H1 (cell line): ENCODE measurements at regions not wholly inside any gene's neighbourhood (a gene's known extent, or its start where the extent isn't known, plus 50 kb on each side); places are given as distances from the start of the nearest gene placed in this dataset.

Experiments used
- CTCF ChIA-PET: fragments of 300-600 bp; sonication (Branson Sonifier 250); formaldehyde crosslinking; loops from one replicate; lab custom pipeline; 2021; ENCODE audit not compliant: partially characterized antibody; lab: Charles Lee
- POLR2A ChIA-PET: fragments of 300-600 bp; sonication (Branson Sonifier 250); formaldehyde crosslinking; loops from one replicate; lab custom pipeline; 2021; ENCODE audit warnings: inconsistent platforms; ENCODE audit not compliant: partially characterized antibody; lab: Charles Lee
- DNase-seq, 2 experiments: peaks; one replicate each; pipeline versions ENCODE4 v3.0.0 to v3.0.0-alpha.2; 2010 to 2022; ENCODE audit warnings: low spot score in 2 of 2, low read depth in 1 of 2, mixed read lengths in 1 of 2
- FAIRE-seq: peaks from 2 replicates; lab custom pipeline; 2011; peaks lifted over from hg19 to GRCh38; lab: Jason Lieb, UNC
- H2AFZ ChIP-seq: 2 replicates; pipeline ENCODE4 v1.8.1; 2012; ENCODE audit warnings: low read length, inconsistent platforms
- H2AK5ac ChIP-seq: 2 replicates; pipeline ENCODE4 v1.6.1; 2013; ENCODE audit warnings: low read depth, low read length
- H2BK120ac ChIP-seq: replicated peaks from 2 replicates; pipeline ENCODE3; 2013; ENCODE audit warnings: low read depth, low read length, inconsistent platforms
- H2BK12ac ChIP-seq: 2 replicates; pipeline ENCODE4 v1.6.1; 2013; ENCODE audit warnings: low read depth, low read length
- H2BK15ac ChIP-seq: 2 replicates; pipeline ENCODE4 v1.6.1; 2013; ENCODE audit warnings: low read length
- H2BK20ac ChIP-seq: 2 replicates; pipeline ENCODE4 v1.6.1; 2013; ENCODE audit warnings: low read length
- H2BK5ac ChIP-seq: 2 replicates; pipeline ENCODE4 v1.6.1; 2013; ENCODE audit warnings: low read depth, low read length
- H3K14ac ChIP-seq: 2 replicates; pipeline ENCODE4 v1.6.1; 2013; ENCODE audit warnings: inconsistent platforms; ENCODE audit not compliant: insufficient read length
- H3K18ac ChIP-seq: 2 replicates; pipeline ENCODE4 v1.6.1; 2013; ENCODE audit warnings: low read length; ENCODE audit errors: extremely low read depth
- H3K23ac ChIP-seq: 2 replicates; pipeline ENCODE4 v1.6.1; 2013; ENCODE audit warnings: inconsistent platforms; ENCODE audit not compliant: insufficient read length
- H3K23me2 ChIP-seq: 2 replicates; pipeline ENCODE4 v1.6.1; 2013; ENCODE audit warnings: low read depth, low read length
- H3K27ac ChIP-seq: 2 replicates; pipeline ENCODE4 v1.6.1; 2011; ENCODE audit warnings: low read depth, low read length, inconsistent platforms
- H3K27me3 ChIP-seq, 4 experiments: replicated peaks in 1 of 4; 1 replicate in 1 of 4; 2 replicates in 3 of 4; pipeline versions ENCODE4 v1.6.1 to v1.8.1; 2011 to 2013; ENCODE audit warnings: low read length in 3 of 4, mild to moderate bottlenecking in 3 of 4, inconsistent platforms in 2 of 4, mixed read lengths in 2 of 4, moderate library complexity in 1 of 4; ENCODE audit not compliant: control insufficient read depth in 3 of 4, insufficient read depth in 3 of 4; ENCODE audit errors: extremely low read depth in 1 of 4
- H3K36me3 ChIP-seq, 4 experiments: 2 replicates each; pipeline versions ENCODE4 v1.6.1 to v1.8.1; 2011 to 2013; ENCODE audit warnings: mild to moderate bottlenecking in 4 of 4, low read length in 3 of 4, moderate library complexity in 2 of 4, control low read depth in 1 of 4, inconsistent platforms in 1 of 4; ENCODE audit not compliant: insufficient read depth in 4 of 4, control insufficient read depth in 2 of 4
- H3K4ac ChIP-seq: replicated peaks from 2 replicates; pipeline ENCODE3; 2013; ENCODE audit warnings: low read length, low read depth, mixed read lengths, inconsistent platforms; ENCODE audit not compliant: insufficient read length
- H3K4me1 ChIP-seq, 4 experiments: replicated peaks in 1 of 4; 1 replicate in 1 of 4; 2 replicates in 3 of 4; pipeline versions ENCODE4 v1.6.1 to v1.8.1; 2011 to 2013; ENCODE audit warnings: low read length in 3 of 4, inconsistent platforms in 2 of 4, mixed read lengths in 1 of 4; ENCODE audit not compliant: insufficient read depth in 4 of 4, control insufficient read depth in 3 of 4
- H3K4me2 ChIP-seq, 2 experiments: 2 replicates each; pipeline versions ENCODE4 v1.6.1 to v1.8.1; 2011 to 2013; ENCODE audit warnings: low read depth in 2 of 2, low read length in 2 of 2, control low read depth in 1 of 2, inconsistent platforms in 1 of 2, mild to moderate bottlenecking in 1 of 2; ENCODE audit not compliant: insufficient read depth in 1 of 2
- H3K4me3 ChIP-seq, 4 experiments: fragments of 200-600, 300-600 bp in 1 of 4; sonication (generic), shearing (Covaris generic), sonication (Bioruptor Twin) in 1 of 4; 2 replicates each; pipeline versions ENCODE4 v1.5.1 to v1.8.1; 2011 to 2016; ENCODE audit warnings: low read length in 4 of 4, low read depth in 3 of 4, control low read depth in 2 of 4, inconsistent platforms in 2 of 4, mild to moderate bottlenecking in 2 of 4, mixed read lengths in 1 of 4, moderate library complexity in 1 of 4; ENCODE audit not compliant: insufficient read depth in 2 of 4; ENCODE audit errors: extremely low read depth in 1 of 4
- H3K56ac ChIP-seq: replicated peaks from 2 replicates; pipeline ENCODE3; 2013; ENCODE audit warnings: low read depth, mild to moderate bottlenecking, mixed read lengths, low read length, inconsistent platforms; ENCODE audit not compliant: insufficient read length
- H3K79me1 ChIP-seq: 2 replicates; pipeline ENCODE4 v1.6.1; 2013; ENCODE audit warnings: low read depth, low read length, control low read depth
- H3K79me2 ChIP-seq, 2 experiments: 2 replicates each; pipeline versions ENCODE4 v1.6.1 to v1.8.1; 2012 to 2013; ENCODE audit warnings: low read length in 2 of 2, mild to moderate bottlenecking in 2 of 2, inconsistent platforms in 1 of 2; ENCODE audit not compliant: insufficient read depth in 2 of 2, control insufficient read depth in 1 of 2
- H3K9ac ChIP-seq, 4 experiments: replicated peaks in 1 of 4; 1 replicate in 1 of 4; 2 replicates in 3 of 4; pipeline versions ENCODE4 v1.6.1 to v1.8.1; 2011 to 2013; ENCODE audit warnings: low read depth in 3 of 4, low read length in 3 of 4, control low read depth in 2 of 4, mild to moderate bottlenecking in 2 of 4, moderate library complexity in 2 of 4, inconsistent platforms in 1 of 4; ENCODE audit errors: extremely low read depth in 1 of 4
- H3K9me3 ChIP-seq, 2 experiments: 2 replicates each; pipeline versions ENCODE4 v1.6.1 to v1.8.1; 2012 to 2013; ENCODE audit warnings: mild to moderate bottlenecking in 2 of 2, moderate library complexity in 2 of 2, control low read depth in 1 of 2, inconsistent platforms in 1 of 2, low read depth in 1 of 2, low read length in 1 of 2, mixed read lengths in 1 of 2; ENCODE audit not compliant: insufficient read depth in 2 of 2
- H4K20me1 ChIP-seq, 2 experiments: replicated peaks in 1 of 2; 2 replicates each; pipeline versions ENCODE3 to v1.8.1; 2011 to 2013; ENCODE audit warnings: inconsistent platforms in 2 of 2, low read length in 2 of 2, mild to moderate bottlenecking in 1 of 2; ENCODE audit not compliant: insufficient read depth in 2 of 2, control insufficient read depth in 1 of 2
- H4K5ac ChIP-seq: 2 replicates; pipeline ENCODE4 v1.6.1; 2013; ENCODE audit warnings: low read length, low read depth, mixed read lengths, inconsistent platforms; ENCODE audit not compliant: insufficient read length
- H4K8ac ChIP-seq: 2 replicates; pipeline ENCODE4 v1.8.0; 2013; ENCODE audit warnings: mild to moderate bottlenecking, moderate library complexity, low read length, inconsistent platforms; ENCODE audit not compliant: insufficient read depth; ENCODE audit errors: extremely low read depth
- H4K91ac ChIP-seq: replicated peaks from 2 replicates; pipeline ENCODE3; 2013; ENCODE audit warnings: low read length, mixed read lengths, inconsistent platforms; ENCODE audit not compliant: insufficient read length
- BRCA1 ChIP-seq: IDR thresholded peaks from 2 replicates; pipeline ENCODE4 v1.6.1; 2012; ENCODE audit warnings: low read depth, low read length, improper control_type of control experiment
- GABPA ChIP-seq: IDR thresholded peaks from 2 replicates; pipeline ENCODE4 v1.6.1; 2011; ENCODE audit warnings: mild to moderate bottlenecking, low read length, moderate library complexity, borderline replicate concordance; ENCODE audit not compliant: insufficient read depth
- JUN ChIP-seq: IDR thresholded peaks from 2 replicates; pipeline ENCODE4 v1.6.1; 2011; ENCODE audit warnings: low read depth, mild to moderate bottlenecking, improper control_type of control experiment, low read length
- JUND ChIP-seq: IDR thresholded peaks from 2 replicates; pipeline ENCODE4 v1.6.1; 2011; ENCODE audit warnings: mild to moderate bottlenecking, improper control_type of control experiment, low read length
- KDM1A ChIP-seq: fragments of 200-600, 300-600 bp; sonication (generic); IDR thresholded peaks from 2 replicates; pipeline ENCODE4 v1.7.1; 2016; ENCODE audit warnings: mild to moderate bottlenecking, low read length, borderline replicate concordance
- SP1 ChIP-seq: IDR thresholded peaks from 2 replicates; pipeline ENCODE4 v1.6.1; 2011; ENCODE audit warnings: low read depth, low read length
- SP4 ChIP-seq: IDR thresholded peaks from 2 replicates; pipeline ENCODE4 v1.6.1; 2012; ENCODE audit warnings: low read length, inconsistent platforms
- WGBS, 2 experiments: shearing (Covaris generic) in 1 of 2; methylation state at CpG; one replicate each; pipeline versions ENCODE4 v1.1.6 to v1.1.7; 2013 to 2015; ENCODE audit warnings: low lambda C conversion rate in 2 of 2, mixed read lengths in 2 of 2, inconsistent platforms in 1 of 2, low coverage in 1 of 2, missing lambda C conversion rate in 1 of 2; ENCODE audit not compliant: insufficient replicate concordance in 2 of 2, insufficient coverage in 1 of 2, insufficient read length in 1 of 2; ENCODE audit errors: extremely low coverage in 1 of 2, missing lambda C conversion rate in 1 of 2; 5-methylcytosine and 5-hydroxymethylcytosine counted together
- TF ChIP-seq, protein P1 (sequence below): IDR thresholded peaks from 2 replicates; pipeline ENCODE4 v1.6.1; 2011; ENCODE audit warnings: low read length, improper control_type of control experiment
- TF ChIP-seq, protein P2 (sequence below): IDR thresholded peaks from 2 replicates; pipeline ENCODE4 v1.6.1; 2012; ENCODE audit warnings: inconsistent platforms

DNA sequence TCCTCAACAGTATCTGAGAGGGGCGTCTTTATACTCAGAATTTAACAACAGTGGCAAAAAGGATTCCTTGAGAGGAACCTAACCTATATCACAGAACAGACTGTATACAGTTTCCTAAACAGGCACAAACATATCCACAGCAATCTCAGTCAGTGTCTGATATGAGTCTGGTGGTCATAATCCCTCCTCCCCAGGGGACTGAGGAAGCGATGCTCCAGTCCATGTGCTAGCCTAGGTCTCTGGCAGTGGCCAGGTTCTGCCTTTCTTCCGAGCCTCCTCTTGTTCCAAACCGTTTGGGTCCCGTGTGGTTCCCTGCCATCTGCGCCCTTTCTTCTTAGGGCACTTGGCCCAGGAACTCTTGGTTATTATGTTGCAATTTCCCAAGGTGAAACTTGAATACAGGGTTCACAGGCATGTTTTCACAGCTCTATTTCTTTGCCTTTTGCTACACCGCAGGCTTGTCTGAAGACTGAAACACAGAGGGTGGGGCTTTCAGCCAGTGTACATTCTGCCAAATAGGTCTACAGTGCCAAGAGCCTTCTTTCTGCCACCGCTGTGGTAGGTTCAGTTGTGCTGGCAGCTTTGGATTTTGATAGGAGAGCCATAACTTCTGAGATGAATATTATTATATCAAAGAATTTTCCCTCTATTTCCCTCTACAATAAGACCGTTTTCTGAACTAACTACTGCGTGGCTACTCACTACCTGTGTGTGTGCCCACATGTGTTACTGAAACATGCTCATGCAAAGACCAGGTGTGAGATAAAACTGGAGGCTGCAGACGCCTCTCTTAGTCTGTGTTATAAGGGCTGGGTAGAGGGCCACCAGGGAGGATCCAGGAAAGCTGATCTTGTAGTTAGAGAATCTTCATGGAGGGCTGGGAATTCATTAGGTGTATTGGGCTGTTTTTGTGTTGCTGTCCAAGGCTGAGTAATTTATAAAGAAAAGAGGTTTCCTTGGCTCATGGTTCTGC is 75.0 kb upstream of the HAAO start:
- Histone ChIP-seq H2AK5ac (no peak overlapping the region), H3K23me2 (no peaks in the 10 kb centered on the region), H4K91ac (no peak overlapping the region), H3K4ac (no peak overlapping the region), H4K5ac (no peak overlapping the region), H3K4me1 (no peaks in the 10 kb centered on the region), H3K23ac (no peak overlapping the region), H3K79me1 (no peaks in the 10 kb centered on the region), H3K9me3 (peaks cover 9 to 10% of the 10 kb centered on the region in 2 experiments; a peak in 2 of 4 replicates), H4K8ac (no peak overlapping the region), H3K14ac (no peak overlapping the region), H3K27me3 (no peaks in the 10 kb centered on the region), H3K4me2 (no peak overlapping the region), H2BK20ac (no peak overlapping the region), H3K27ac (no peak overlapping the region), H3K4me3 (no peak overlapping the region), H2BK120ac (no peak overlapping the region), H3K79me2 (no peaks in the 10 kb centered on the region), H2BK12ac (no peak overlapping the region), H3K18ac (no peak overlapping the region), H2BK5ac (no peak overlapping the region), H4K20me1 (no peaks in the 10 kb centered on the region), H3K56ac (no peak overlapping the region), H2AFZ (no peak overlapping the region), H3K36me3 (no peaks in the 10 kb centered on the region), H3K9ac (no peak overlapping the region), H2BK15ac (no peak overlapping the region)
- DNase-seq: no peak
- ChIA-PET CTCF (interaction anchor here (0.6 to 1.2 kb wide), 3 partner anchors 10 to 65 kb away, joined by 3 read pairs; no protein-coding TSS in a partner anchor), POLR2A (no interaction called here)
- no peak for FAIRE-seq
- 90% methylated on average over 11 of the region's 11 CpGs; no CpG with 5 or more reads in 1 of the 2 experiments for WGBS, 2 experiments
- TF ChIP-seq SP1 (no peak), KDM1A (no peak), JUND (no peak), BRCA1 (no peak), SP4 (no peak), GABPA (no peak), JUN (no peak)
- TF ChIP-seq, protein P1, sequence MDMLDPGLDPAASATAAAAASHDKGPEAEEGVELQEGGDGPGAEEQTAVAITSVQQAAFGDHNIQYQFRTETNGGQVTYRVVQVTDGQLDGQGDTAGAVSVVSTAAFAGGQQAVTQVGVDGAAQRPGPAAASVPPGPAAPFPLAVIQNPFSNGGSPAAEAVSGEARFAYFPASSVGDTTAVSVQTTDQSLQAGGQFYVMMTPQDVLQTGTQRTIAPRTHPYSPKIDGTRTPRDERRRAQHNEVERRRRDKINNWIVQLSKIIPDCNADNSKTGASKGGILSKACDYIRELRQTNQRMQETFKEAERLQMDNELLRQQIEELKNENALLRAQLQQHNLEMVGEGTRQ: no peak
- TF ChIP-seq, protein P2, sequence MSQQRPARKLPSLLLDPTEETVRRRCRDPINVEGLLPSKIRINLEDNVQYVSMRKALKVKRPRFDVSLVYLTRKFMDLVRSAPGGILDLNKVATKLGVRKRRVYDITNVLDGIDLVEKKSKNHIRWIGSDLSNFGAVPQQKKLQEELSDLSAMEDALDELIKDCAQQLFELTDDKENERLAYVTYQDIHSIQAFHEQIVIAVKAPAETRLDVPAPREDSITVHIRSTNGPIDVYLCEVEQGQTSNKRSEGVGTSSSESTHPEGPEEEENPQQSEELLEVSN: no peak
